ENCODE measurements at regions not wholly inside any gene's neighbourhood (a gene's known extent, or its start where the extent isn't known, plus 50 kb on each side); places are given as distances from the start of the nearest gene placed in this dataset.

DNA sequence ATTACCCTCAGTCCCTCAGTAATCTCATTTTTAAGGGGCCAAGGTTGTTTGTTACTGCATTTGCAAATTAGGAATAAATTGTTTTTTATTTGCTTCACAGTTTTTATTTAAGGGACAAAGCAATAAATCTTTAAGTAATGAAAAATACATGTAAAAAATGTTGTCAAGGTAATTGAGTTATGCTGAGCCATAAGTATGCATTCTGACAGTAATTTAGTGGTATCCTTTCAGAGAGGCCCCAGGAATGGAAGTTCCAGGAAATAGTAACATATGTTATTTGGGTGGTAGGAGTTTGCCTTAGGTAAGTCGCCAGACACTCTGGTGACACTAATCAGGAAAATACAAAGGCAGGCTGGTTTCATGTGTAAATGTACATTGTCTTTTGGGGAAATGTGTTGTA is 1787.9 kb upstream of the WWC1 start:
- TF ChIP-seq, protein P1, sequence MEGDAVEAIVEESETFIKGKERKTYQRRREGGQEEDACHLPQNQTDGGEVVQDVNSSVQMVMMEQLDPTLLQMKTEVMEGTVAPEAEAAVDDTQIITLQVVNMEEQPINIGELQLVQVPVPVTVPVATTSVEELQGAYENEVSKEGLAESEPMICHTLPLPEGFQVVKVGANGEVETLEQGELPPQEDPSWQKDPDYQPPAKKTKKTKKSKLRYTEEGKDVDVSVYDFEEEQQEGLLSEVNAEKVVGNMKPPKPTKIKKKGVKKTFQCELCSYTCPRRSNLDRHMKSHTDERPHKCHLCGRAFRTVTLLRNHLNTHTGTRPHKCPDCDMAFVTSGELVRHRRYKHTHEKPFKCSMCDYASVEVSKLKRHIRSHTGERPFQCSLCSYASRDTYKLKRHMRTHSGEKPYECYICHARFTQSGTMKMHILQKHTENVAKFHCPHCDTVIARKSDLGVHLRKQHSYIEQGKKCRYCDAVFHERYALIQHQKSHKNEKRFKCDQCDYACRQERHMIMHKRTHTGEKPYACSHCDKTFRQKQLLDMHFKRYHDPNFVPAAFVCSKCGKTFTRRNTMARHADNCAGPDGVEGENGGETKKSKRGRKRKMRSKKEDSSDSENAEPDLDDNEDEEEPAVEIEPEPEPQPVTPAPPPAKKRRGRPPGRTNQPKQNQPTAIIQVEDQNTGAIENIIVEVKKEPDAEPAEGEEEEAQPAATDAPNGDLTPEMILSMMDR (IDR thresholded peaks at IDR 0.05; ENCODE audit: extremely low read depth in 1 of 2, insufficient read depth in 1 of 2, low read depth in 1 of 2, low read length in 2 of 2) = no peak
- no peak for TF ChIP-seq JUN (IDR thresholded peaks at IDR 0.05; ENCODE audit: borderline replicate concordance, insufficient read depth, insufficient read length, low read depth)
- TF ChIP-seq, protein P2, sequence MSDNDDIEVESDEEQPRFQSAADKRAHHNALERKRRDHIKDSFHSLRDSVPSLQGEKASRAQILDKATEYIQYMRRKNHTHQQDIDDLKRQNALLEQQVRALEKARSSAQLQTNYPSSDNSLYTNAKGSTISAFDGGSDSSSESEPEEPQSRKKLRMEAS (IDR thresholded peaks at IDR 0.05; ENCODE audit: insufficient read depth, insufficient read length) = no peak
- TF ChIP-seq POLR2AphosphoS5 (IDR thresholded peaks at IDR 0.05; ENCODE audit: insufficient read depth, low read depth, low read length) = no peak
- TF ChIP-seq EZH2 (IDR thresholded peaks at IDR 0.05; ENCODE audit: borderline replicate concordance, low read depth, low read length, severe bottlenecking) = no peak
- no peak for TF ChIP-seq POLR2A (IDR thresholded peaks at IDR 0.05; ENCODE audit: low read depth, low read length)
- TF ChIP-seq GATA2 (IDR thresholded peaks at IDR 0.05; ENCODE audit: insufficient read depth, insufficient read length, low read depth, low read length) = no peak
- no peak for TF ChIP-seq FOS (IDR thresholded peaks at IDR 0.05; ENCODE audit: borderline replicate concordance, insufficient read depth, low read length)

Data from endothelial cell of umbilical vein (primary cell).